Stimulated activated CD4-positive, alpha-beta T cell treated with anti-CD3 and anti-CD28 coated beads, Interleukin-4, amount 100 ng/mL, for 48 hours (primary cell): ENCODE measurements at regions not wholly inside any gene's neighbourhood (a gene's known extent, or its start where the extent isn't known, plus 50 kb on each side); places are given as distances from the start of the nearest gene placed in this dataset.

Source experiments
- DNase-seq, 2 donors: peaks; one replicate each; pipeline ENCODE4 v3.0.0-alpha.2; 2020; ENCODE audit warnings: low read depth in 2 of 2

DNA sequence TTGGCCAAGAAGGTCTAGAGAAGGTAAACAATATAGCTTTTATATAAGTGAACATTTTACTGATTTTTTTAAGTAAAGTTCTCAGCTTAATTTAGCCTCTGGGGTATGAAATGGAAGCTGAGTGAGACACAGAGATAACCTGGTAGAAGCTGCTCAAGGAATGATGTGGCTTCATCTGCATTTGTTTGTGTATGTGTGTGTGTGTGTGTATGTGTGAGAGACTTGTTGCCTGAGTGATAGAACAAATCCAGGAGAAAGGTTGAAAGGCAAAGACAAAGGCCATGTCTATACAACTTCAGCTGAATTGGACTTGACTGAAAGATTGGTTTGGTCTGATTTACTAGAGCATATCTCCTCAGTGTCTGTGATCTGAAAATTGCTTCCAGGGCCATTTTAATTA is 63.6 kb downstream of the PCDH7 start:
- no peak for DNase-seq

DNA sequence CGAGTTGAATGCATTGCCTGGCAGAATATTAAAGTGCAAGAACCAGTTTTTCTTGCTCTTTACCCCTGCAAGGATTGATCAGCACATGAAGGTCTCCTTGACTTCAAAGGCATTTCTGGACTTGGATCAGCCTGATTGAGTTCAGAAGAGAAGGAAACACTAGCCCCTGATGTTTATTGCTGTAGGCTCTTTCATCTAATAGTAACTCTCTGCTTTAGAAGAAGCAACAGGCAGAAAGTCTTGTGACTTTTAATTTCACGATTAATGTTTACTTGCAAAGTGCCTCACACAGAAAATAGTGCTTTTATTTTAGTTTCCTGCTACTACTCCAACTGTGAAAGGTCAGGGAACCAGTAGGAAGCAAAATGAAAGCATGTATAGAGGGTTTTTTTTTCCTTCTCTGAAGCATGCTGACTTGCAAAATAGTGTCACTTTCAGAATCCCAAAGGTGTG is 69.1 kb downstream of the PCDH7 start:
- no peak for DNase-seq

DNA sequence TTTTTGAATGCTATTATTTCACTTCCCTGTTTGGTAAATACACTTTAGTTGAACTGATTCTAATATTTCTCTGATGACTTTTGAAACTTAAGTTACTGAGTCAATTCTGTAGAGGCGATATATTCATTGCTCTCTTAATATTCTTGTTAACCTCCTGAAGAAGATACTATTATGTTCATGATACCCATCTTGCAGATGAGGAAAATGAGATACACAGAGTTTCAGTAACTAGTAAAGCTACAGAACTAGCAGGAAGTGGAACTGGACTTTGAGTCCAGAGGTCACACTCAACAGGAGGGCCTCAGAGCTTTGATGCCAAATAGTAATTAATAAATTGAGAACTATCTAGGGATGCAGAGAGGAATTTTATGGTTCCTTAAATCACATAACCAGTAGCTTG is 70.0 kb downstream of the PCDH7 start:
- DNase-seq, result no peak

DNA sequence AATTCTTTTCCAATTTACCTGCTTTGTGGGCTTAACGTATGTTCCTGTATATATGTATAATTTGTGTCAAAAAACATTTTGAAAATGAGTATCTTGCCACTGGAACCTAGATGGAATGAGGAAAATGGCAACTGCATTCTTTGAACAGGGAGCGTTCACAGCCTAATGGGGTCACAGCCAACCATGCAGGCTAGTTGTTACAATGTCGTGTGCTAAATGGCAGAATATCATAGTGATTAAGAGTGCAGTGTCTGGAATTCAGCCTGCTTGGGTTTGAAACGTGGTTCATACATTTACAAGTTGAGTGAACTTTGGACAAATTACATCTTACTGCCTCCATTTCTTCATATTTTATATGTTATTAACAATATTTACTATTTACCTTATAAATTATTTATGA is 70.8 kb downstream of the PCDH7 start:
- DNase-seq, result no peak

DNA sequence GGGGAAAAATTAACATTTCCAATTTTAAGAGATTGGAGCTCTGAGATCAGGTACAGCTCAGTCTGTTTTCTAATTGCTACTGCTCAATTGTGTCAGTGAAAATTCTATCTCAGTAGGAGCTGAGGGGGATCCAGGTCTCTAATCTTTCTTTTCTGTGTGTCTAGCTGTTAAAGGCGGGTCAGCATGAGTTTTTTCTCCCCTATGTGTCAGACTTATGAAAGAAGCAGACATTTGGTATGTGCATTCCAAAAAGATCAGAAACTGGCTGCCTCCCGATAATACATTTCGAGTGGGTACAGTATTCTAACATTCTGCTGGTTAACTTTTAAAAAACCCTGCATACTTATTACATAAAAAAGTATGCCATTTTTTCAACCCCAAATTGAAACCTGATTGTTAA is 72.4 kb downstream of the PCDH7 start:
- no peak for DNase-seq

DNA sequence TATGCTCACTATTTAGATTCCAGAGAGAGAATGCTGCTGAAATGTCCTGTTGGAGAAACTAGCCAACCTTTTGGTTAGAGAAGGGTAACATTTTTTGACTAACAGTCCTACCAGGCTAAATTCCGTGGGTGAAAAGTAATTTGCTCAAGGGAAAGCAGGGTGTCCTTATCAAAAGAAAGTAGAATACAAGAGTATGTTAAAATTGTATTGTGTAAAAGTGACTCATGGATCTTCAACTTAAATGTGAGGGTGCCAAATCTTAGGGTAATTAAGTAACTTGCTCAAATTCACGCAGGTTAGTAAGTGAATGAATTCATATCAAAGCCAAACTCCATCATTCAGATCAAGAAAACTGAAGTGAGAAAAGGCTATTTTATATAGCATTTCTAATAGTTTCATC is 81.7 kb downstream of the PCDH7 start:
- DNase-seq, result no peak

DNA sequence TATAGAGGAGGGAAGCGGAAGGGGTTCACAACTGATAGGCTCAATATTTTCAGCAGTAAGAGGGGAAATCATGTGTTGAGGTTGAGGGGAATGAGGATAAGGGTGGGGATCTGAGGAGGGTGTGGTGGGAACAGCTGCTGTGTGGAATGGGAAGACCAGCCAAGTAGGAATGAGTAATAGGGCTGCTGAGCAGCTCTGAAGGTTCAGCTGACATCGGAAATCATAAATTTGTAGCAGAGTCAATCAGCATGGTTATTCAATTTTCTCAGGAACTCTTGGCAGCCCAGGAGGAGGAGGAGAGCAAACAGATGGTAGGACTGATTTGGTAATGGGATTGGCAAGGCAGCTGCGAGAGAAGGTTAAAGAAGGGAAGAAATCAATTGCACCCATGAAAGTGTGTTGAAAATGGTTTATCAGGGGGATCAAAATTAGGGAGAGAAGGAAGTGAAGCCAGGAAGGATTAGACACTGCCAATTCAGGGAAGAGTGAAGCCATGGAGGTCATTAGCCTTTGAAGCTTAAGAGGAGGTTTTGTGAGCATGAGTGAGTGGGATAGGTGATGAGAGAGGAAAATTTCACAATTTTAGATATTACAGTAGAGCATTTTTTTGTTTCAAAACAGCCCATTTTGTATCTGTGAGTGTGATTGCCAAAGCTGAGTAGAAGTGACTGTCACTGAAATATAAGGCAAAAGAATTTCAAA is 82.6 kb downstream of the PCDH7 start:
- no peak for DNase-seq

DNA sequence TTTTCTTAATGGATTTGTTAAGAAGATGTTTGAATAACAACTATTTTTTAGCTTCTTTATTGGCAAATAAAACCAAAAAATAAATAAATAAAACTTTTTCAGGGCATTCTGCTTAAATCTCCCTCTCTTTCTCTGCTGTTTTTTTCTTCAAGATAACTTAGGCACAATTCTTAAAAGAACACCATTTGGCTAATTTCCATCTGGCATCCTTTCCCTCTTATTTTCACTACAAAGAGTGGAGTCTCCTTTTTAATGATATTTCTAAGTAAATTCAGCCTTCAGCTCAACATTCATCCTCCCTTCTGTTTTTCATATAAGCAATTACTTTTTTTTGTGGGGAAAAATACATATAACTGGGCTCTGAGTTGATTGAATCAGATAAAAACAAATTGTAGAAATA is 88.1 kb downstream of the PCDH7 start:
- no peak for DNase-seq

DNA sequence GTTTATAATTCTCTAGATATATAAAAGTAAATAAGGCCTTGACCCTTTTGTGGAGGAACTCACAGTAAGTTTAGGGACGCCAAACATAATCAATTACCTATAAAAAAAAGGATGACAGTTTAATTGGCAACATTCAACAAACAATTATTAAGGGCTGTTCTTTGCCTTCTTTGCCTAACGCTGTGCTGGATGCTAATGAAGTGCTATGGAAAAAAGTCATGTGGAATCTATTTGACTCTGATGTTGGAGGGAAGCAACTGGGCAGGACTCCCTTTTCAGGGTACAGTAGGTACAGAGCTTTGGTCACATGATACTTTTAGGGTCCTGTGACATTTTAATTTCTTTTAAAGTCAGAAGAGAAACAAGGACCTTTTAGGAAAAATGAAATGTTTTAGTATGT is 91.1 kb downstream of the PCDH7 start:
- no peak for DNase-seq

DNA sequence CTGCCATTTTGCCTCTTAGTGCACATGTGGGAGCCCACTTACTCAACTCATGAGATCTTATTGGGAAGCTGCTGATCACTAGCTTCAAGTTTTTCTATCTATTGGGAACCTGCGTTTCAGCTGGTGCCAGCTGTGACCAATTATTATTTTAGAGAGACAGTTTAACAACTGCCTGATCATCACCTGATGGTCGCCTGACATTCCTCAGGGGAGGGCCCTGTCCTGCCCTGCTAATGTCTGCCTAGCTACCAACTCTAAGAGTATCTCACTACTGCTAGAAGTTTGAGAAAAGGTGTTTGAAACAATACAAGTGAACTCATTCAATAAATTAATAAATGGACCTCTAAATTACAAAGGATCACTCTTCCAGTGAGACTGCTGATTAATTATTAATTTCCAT is 95.5 kb downstream of the PCDH7 start:
- no peak for DNase-seq

DNA sequence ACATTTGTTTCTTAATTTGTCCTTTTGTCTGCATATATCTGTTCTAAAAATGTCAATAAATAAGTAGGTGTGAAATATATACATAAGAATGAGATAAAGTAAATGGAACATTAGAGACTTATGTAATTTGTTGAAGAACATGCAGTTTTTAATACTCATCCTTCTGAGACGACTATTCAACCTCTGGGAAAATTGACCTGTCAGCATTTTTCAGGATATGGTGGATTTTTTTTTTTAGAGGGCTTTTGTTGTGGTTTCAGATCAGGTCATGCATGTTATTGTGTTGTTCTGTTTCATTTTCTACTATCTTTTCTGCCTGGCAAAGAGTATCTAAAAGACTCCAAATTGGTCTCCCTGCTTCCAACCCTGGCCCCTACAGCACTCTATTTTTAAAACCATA is 97.3 kb downstream of the PCDH7 start:
- no peak for DNase-seq

DNA sequence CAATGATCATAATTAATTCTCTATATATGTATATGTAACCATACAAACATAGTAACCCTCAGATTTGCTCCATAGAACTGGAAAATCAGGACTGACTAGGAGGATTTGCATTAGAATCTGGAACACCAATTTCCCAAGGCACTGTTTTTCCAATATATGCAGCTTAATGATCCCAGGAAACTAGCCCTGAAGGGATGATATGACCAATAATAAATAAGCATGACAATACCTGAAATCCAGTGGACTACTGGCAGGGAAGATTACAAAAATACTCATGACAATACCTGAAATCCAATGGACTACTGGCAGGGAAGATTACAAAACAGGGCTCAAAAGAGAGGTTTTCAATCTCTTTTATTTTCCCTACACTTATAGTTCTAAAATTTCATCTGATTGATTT is 98.4 kb downstream of the PCDH7 start:
- no peak for DNase-seq

DNA sequence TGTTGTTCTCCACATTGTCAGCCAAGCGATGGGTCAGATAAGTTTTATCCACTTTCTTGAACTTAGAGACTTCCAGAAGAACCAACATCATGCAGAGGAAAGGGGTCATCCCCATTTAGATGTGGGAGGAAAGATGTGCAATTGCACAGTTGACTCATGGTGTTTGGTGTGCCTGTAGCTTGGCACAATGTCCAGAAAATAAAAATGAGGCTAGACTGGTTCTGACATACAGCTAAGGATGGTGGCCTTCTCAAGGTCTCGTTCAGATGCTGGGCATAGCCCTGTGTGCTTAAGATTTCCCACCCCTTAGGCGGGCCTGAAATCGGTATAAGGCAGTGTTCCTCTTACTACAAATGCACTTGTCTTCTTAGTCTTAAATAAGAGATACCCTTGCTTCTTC is 101.1 kb downstream of the PCDH7 start:
- no peak for DNase-seq

DNA sequence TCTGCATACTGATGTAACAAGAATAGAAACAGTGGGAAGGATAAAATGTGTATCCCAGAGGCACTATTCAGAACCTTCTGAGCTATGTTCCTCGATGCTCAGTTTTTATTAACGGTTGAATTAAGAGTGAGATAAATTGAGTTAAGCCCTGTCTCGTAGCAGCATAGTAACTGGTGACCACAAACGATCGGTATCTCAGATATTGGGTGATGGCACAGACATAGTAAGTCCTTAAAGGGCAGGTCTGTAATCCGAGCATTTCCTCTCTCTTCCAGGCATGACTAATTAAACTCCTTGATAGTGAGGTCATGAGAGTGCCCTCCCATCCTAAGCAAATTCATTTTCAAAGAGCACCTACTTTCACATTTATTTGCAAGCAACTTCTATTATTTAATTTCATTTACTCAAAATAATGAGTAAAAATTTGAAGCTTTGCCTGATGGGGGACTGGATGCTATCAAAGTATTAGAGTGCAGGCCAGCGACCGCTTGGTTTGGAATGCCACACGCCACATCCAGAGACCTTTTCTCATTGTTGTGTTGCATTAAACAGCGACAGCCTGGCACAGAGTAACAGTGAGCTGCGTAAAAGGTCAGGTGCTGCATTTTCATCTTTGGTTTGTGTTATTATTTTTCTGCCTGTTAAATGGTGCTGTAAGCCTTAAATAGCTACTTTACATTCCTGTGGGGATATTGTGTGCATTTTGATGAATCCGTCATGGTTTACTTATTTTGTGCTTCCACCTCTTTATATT is 101.9 kb downstream of the PCDH7 start:
- DNase-seq, result no peak

DNA sequence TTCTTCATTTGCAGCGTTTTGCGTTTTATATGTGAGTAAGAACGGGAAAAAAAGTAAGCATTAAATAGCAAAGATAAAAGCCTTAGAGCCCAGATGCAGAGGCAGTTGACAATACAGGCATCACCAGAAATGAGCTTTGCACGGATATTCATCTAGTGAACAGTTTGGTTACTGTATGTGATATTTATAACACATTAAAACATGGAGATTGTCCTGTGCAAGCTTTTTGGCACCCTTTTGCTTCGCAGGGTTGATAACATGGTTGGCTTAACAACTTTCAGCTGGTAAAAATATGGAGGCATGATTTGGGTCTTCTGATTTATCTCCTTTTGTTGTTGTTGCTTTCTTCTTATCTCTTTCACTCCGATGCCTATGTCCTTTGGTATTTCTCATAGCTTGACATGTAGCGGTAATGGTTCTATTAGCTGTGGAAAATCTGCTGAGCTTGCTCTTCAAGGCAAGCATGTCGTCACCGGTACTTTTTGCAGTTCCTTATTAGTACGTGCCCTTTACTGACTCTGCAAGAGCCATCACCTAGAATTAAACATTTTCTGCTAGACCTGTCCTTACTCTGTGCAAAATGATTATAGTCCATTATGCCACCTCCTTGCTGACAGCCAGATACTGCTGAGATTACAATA is 102.9 kb downstream of the PCDH7 start:
- no peak for DNase-seq

DNA sequence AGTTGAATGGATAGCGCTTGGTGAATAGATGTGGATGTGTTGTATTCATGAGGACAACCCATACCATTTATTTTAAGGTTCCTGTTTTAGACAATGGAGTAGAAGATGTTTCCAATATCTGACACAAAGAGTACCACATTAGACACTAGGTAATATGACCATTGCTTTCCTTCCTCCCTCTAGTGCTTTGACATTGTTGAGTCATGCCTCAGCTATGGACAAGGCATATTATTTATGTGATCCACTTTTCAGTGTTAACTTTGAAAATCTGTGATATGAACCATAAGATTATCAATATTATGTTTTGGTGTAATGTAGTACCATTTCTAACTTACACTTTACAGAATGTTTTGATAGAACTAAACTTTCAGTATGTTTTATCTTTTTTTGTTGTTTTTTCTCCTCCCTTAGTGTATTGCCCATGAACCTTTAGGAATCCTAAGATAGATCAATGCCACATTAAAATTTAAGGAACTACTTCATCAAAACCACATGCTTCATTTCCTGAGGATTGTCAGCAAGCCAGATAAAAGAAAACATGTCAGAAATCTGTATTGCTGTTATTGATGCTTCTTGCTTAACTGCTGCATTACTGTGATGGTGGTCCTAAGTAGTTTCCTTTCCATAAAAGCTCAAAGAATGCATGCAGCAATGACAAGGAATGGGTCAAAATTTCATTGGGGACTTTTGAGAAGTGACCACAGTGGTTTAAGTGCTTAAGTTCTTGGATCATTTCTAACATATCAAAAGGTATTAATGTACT is 105.0 kb downstream of the PCDH7 start:
- DNase-seq, result no peak

DNA sequence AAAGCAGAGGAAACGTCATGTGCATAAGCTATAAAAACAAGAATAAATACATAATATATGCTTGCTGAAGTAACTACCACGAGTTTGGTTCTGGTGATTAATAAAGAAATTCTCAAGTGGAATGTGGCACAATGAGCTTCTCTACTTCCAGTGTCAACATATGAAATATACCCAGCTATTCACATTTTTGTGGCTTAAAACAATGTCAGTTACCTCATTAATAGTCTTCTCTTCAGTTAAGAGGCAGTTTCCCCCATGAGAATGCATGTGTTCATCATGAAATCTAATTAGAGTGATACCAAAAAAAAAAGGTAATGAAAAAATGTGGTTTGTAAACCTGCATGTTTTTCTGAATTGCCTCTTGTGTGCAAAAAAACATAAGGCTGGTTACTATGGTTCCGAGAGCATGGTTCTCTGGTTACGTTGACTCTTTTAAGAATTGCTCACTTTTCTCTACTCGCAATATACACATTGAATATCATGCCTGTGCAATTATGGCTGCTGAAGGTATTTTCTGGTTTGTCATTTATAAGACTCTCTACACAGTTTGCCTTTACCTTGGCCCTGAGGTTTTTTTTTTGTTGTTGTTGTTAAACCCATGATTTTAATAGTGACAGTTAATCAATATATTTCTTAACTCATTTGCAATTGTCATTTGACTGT is 108.2 kb downstream of the PCDH7 start:
- DNase-seq, result no peak

DNA sequence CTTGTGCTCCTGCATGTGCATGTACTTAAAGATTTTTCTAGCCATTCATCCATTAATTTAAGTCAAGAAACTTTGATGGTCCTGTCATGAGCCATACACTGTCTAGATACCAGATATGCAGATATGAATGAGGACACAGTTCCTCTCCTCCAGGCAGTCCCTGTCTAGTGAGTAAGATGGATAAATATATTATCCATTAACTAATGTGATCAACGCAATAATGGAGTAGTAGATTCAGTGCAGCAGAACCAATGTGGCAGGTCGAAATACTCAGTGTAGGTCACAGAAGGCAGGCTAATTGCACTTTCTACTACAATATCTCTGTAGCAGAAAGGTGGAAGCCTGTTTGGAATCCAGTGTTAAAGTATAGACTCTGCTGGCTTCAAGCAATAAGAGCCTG is 112.5 kb downstream of the PCDH7 start:
- no peak for DNase-seq

DNA sequence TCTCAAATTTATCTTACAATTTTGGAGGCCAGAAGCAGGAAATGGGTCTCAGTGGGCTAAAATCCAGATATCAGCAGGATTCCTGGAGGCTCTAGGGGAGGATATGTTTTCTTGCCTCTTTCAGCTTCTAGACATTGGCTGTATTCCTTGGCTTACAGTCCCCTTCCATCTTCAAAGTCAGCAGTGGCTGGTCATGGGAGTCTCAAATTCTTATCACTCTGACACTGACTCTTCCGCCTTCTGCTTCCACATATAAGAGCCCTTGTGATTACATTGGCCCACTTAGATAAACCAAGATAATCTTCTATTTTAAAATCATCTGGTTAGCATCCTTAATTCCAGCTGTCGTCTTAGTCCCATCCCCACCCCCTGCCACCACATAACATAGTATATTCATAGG is 113.0 kb downstream of the PCDH7 start:
- DNase-seq, result no peak

DNA sequence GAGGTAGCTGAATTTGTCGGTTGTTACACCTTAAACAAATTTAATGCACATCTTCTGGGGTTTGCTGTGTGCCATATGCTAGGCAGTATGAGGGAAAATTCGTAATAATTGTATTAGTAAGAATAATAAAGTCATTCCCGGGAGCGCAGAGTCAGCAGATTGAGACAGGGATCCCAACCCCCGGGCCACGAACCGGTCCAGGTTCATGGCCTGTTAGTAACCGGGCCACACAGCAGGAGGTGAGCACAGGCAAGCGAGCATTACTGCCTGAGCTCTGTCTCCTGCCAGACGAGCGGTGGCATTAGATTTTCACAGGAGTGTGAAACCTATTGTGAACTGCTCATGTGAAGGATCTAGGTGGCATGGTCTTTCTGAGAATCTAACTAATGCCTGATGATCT is 114.9 kb downstream of the PCDH7 start:
- DNase-seq, result no peak

DNA sequence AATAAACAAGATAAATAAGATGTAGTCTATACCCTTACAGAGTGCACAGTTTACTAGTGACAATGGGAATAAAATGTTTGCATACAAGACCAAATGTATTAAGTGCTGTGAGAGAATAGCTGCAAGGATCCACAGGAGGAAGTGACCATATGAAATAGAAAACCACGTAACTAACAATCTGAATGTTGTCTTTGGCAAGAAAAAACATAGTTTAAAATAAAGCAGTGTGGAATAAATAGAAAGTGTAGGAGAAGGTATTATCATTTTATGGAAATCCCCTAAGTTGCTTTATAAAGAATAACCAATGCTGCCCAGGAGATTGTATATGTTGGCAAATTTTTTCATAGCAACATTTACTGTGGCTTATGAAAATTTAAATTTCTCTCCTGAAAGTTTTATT is 116.1 kb downstream of the PCDH7 start:
- no peak for DNase-seq

DNA sequence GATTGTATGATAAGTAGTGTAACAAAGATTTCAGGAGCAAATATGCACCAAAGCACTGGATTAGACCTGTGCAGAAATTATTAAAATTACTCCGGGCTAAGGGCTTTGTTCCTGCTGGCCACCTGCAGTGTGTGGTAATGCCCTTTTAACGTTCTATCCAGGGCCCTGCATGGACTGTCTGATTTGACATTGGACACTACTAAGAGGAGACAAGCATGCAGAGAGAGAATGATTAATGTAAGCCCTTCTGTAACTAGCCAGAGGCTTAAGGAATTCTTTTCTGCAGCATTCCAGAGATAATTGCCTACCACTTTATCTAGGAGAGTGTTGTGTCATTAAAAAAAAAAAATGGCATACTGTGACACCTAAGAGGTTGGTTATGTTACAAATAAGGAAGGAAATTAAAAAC is 117.0 kb downstream of the PCDH7 start:
- no peak for DNase-seq
